Spleen (tissue), 7 donors: ENCODE measurements at regions not wholly inside any gene's neighbourhood (a gene's known extent, or its start where the extent isn't known, plus 50 kb on each side); places are given as distances from the start of the nearest gene placed in this dataset.

Experiments
- POLR2A ChIP-seq, 3 donors: fragments of 450-650 bp; IDR thresholded peaks; one replicate each; pipeline ENCODE4 v1.5.1; 2017; ENCODE audit warnings: antibody characterized with exemption in 3 of 3, mild to moderate bottlenecking in 1 of 3
- POLR2AphosphoS5 ChIP-seq, 3 donors: sonication (generic); formaldehyde crosslinking; IDR thresholded peaks; one replicate each; pipeline ENCODE4 v1.5.1; 2017; ENCODE audit warnings: antibody characterized with exemption in 3 of 3
- TF ChIP-seq, protein P1 (sequence below), 11 experiments: fragments of 200-600 bp in 7 of 11; fragments of 450-650 bp in 4 of 11; sonication (generic) in 4 of 11; IDR thresholded peaks in 8 of 11; conservative IDR thresholded peaks in 3 of 11; 1 replicate in 7 of 11; 2 replicates in 4 of 11; pipeline versions ENCODE4 v1.4.0 to v1.8.0; 2016 to 2021; ENCODE audit warnings: antibody characterized with exemption in 11 of 11, inconsistent platforms in 4 of 11, mild to moderate bottlenecking in 1 of 11
- donor health status: DM: no; HTN: no; CAD: no; lungs with moderate emphysema.
- donor health status: DM: no; HTN: no; CAD: no.
- donor health status: DM: no; HTN: no; CAD: no.

GRCh38 chr1:208303743-208304712 is 59.8 kb upstream of the PLXNA2 start:
- TF ChIP-seq POLR2AphosphoS5 (IDR thresholded peaks at IDR 0.05), result no peak
- no peak for TF ChIP-seq POLR2A (IDR thresholded peaks at IDR 0.05)
- TF ChIP-seq, protein P1, sequence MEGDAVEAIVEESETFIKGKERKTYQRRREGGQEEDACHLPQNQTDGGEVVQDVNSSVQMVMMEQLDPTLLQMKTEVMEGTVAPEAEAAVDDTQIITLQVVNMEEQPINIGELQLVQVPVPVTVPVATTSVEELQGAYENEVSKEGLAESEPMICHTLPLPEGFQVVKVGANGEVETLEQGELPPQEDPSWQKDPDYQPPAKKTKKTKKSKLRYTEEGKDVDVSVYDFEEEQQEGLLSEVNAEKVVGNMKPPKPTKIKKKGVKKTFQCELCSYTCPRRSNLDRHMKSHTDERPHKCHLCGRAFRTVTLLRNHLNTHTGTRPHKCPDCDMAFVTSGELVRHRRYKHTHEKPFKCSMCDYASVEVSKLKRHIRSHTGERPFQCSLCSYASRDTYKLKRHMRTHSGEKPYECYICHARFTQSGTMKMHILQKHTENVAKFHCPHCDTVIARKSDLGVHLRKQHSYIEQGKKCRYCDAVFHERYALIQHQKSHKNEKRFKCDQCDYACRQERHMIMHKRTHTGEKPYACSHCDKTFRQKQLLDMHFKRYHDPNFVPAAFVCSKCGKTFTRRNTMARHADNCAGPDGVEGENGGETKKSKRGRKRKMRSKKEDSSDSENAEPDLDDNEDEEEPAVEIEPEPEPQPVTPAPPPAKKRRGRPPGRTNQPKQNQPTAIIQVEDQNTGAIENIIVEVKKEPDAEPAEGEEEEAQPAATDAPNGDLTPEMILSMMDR (IDR thresholded peaks at IDR 0.05 in 8 of 11, conservative IDR thresholded peaks at IDR 0.05 in 3 of 11), result no peak
